ENCODE measurements at regions not wholly inside any gene's neighbourhood (a gene's known extent, or its start where the extent isn't known, plus 50 kb on each side); places are given as distances from the start of the nearest gene placed in this dataset.

- H3K79me1 ChIP-seq (ENCODE audit: low read depth in 1 of 2, low read length in 2 of 2): no peaks in the 10 kb centered on the region
- peaks cover 3% of the 10 kb centered on the region; the same call in 1 of the 2 replicates for H3K9me3 ChIP-seq (ENCODE audit: control insufficient read depth, insufficient read depth, low read length)
- in situ Hi-C loops (cut with MboI; ENCODE audit: low sequenced_read_pairs): no loop called here
- 36% methylated on average over 3 of the region's 9 CpGs; no CpG with 5 or more reads in 1 of the 2 experiments for WGBS, 2 experiments (ENCODE audit: extremely low coverage in 2 of 2, insufficient read length in 1 of 2)
- no peak overlapping the region for H2AK5ac ChIP-seq (ENCODE audit: low read depth, low read length)
- ATAC-seq (ENCODE audit: low read depth): no peak
- no peak overlapping the region for H3K9ac ChIP-seq (ENCODE audit: low read depth, low read length)
- H4K91ac ChIP-seq (ENCODE audit: insufficient read depth, low read depth, low read length): no peak overlapping the region
- H2BK20ac ChIP-seq (ENCODE audit: low read depth, low read length): no peak overlapping the region
- no peak overlapping the region for H3K4ac ChIP-seq (ENCODE audit: low read depth, low read length)
- H2AFZ ChIP-seq (replicated peaks; ENCODE audit: low read length, poor library complexity): no peak overlapping the region
- no peaks in the 10 kb centered on the region for H3K9me1 ChIP-seq (ENCODE audit: insufficient read depth, low read length)
- no peaks in the 10 kb centered on the region for H4K20me1 ChIP-seq (ENCODE audit: insufficient read depth, low read length)
- no peak overlapping the region for H3K4me3 ChIP-seq (ENCODE audit: insufficient read depth, low read depth, low read length)
- no peak overlapping the region for H2BK5ac ChIP-seq (ENCODE audit: low read depth, low read length, poor library complexity, severe bottlenecking)
- no peak for DNase-seq
- CTCF ChIA-PET: interaction anchor here (1.2 kb wide), 1 partner anchor 11 kb away, joined by 3 read pairs; no protein-coding TSS in a partner anchor
- no peak overlapping the region for H3K56ac ChIP-seq (ENCODE audit: extremely low read depth, insufficient read depth, low read length)
- no peak overlapping the region for H2AK9ac ChIP-seq (replicated peaks; ENCODE audit: low read depth, low read length, poor library complexity)
- H3K14ac ChIP-seq (replicated peaks; ENCODE audit: low read depth, low read length): no peak overlapping the region
- intact Hi-C loops (cut with micrococcal nuclease): loop anchor here (10.0 kb wide), 1 partner anchor 85 kb away; the partner anchor contains the start of gene CEP78
- TF ChIP-seq RFX5 (IDR thresholded peaks at IDR 0.05; ENCODE audit: low read depth, low read length) (no peak), BHLHE40 (IDR thresholded peaks at IDR 0.05; ENCODE audit: low read depth, low read length) (no peak), MAFK (IDR thresholded peaks at IDR 0.05; ENCODE audit: low read depth, low read length) (no peak), MXI1 (IDR thresholded peaks at IDR 0.05; ENCODE audit: borderline replicate concordance, low read depth, low read length) (no peak), FOS (IDR thresholded peaks at IDR 0.05; ENCODE audit: low read depth, low read length) (no peak), CHD1 (IDR thresholded peaks at IDR 0.05; ENCODE audit: low read depth, low read length) (no peak), RCOR1 (IDR thresholded peaks at IDR 0.05; ENCODE audit: insufficient replicate concordance, low read length) (no peak), CEBPB (IDR thresholded peaks at IDR 0.05; ENCODE audit: low read depth, low read length) (no peak), NFE2L2 (IDR thresholded peaks at IDR 0.05; ENCODE audit: low read depth, low read length) (no peak), CTCF (conservative IDR thresholded peaks at IDR 0.05; ENCODE audit: low read depth, low read length) (no peak), MAZ (IDR thresholded peaks at IDR 0.05; ENCODE audit: borderline replicate concordance, low read depth, low read length) (no peak), POLR2A (IDR thresholded peaks at IDR 0.05; ENCODE audit: low read depth, low read length) (no peak), USF2 (IDR thresholded peaks at IDR 0.05; ENCODE audit: low read depth, low read length) (no peak), SMC3 (IDR thresholded peaks at IDR 0.05; ENCODE audit: low read depth, low read length) (no peak), RAD21 (IDR thresholded peaks at IDR 0.05; ENCODE audit: low read length) (no peak)
- TF ChIP-seq, protein P1, sequence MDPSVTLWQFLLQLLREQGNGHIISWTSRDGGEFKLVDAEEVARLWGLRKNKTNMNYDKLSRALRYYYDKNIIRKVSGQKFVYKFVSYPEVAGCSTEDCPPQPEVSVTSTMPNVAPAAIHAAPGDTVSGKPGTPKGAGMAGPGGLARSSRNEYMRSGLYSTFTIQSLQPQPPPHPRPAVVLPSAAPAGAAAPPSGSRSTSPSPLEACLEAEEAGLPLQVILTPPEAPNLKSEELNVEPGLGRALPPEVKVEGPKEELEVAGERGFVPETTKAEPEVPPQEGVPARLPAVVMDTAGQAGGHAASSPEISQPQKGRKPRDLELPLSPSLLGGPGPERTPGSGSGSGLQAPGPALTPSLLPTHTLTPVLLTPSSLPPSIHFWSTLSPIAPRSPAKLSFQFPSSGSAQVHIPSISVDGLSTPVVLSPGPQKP (IDR thresholded peaks at IDR 0.05; ENCODE audit: borderline replicate concordance, low read depth, low read length): no peak
- no peak overlapping the region for H3K4me2 ChIP-seq (ENCODE audit: low read depth, low read length)
- no peak overlapping the region for H2BK15ac ChIP-seq (ENCODE audit: low read depth, low read length)
- no peaks in the 10 kb centered on the region for H3K4me1 ChIP-seq (ENCODE audit: control insufficient read depth, insufficient read depth, low read length)
- no peak overlapping the region for H4K8ac ChIP-seq (ENCODE audit: low read depth in 2 of 2, low read length in 2 of 2)
- no peak overlapping the region for H2BK120ac ChIP-seq (ENCODE audit: low read depth, low read length)
- no peaks in the 10 kb centered on the region for H3K36me3 ChIP-seq (ENCODE audit: control insufficient read depth, insufficient read depth, low read length)
- no peak overlapping the region for H3K27ac ChIP-seq (ENCODE audit: insufficient read depth, low read length)
- no peaks in the 10 kb centered on the region for H3K27me3 ChIP-seq (ENCODE audit: control insufficient read depth, insufficient read depth, low read length)
- H3K23ac ChIP-seq (ENCODE audit: low read depth, low read length): no peak overlapping the region
- no peak overlapping the region for H4K5ac ChIP-seq (ENCODE audit: low read depth, low read length)
- no TSS peak for BruUV-seq (replicated peaks)
- dilution Hi-C loops (cut with HindIII; ENCODE audit: low sequenced_read_pairs, unreplicated experiment): no loop called here
- no peak overlapping the region for H3K18ac ChIP-seq (ENCODE audit: low read depth, low read length)
- POLR2A ChIA-PET (ENCODE audit: unreplicated experiment): no interaction called here
These were observed 86.1 kb upstream of the CEP78 start for GRCh38 chr9:78149702-78150291.

Measured in IMR-90 (cell line).